Gastrocnemius medialis (tissue), 4 donors: ENCODE measurements at regions not wholly inside any gene's neighbourhood (a gene's known extent, or its start where the extent isn't known, plus 50 kb on each side); places are given as distances from the start of the nearest gene placed in this dataset.

Experiments
- CTCF ChIP-seq, 5 experiments: fragments of 450-650 bp in 3 of 5; fragments of 200-600 bp in 2 of 5; sonication (generic) in 2 of 5; IDR thresholded peaks in 4 of 5; conservative IDR thresholded peaks in 1 of 5; 1 replicate in 4 of 5; 2 replicates in 1 of 5; pipeline ENCODE4 v1.5.1; 2016 to 2019; ENCODE audit warnings: antibody characterized with exemption in 5 of 5, mild to moderate bottlenecking in 3 of 5, moderate library complexity in 3 of 5
- POLR2A ChIP-seq, 2 donors: fragments of 450-650 bp; IDR thresholded peaks; one replicate each; pipeline ENCODE4 v1.6.1; 2017; ENCODE audit warnings: antibody characterized with exemption in 2 of 2, mild to moderate bottlenecking in 2 of 2, moderate library complexity in 2 of 2

- TF ChIP-seq CTCF (IDR thresholded peaks at IDR 0.05 in 4 of 5, conservative IDR thresholded peaks at IDR 0.05 in 1 of 5) (no peak), POLR2A (IDR thresholded peaks at IDR 0.05) (no peak)
Measured at GRCh38 chr18:77905449-77906055, 655.9 kb downstream of the GALR1 start.
